Cardiac muscle cell (in vitro differentiated cells and primary cell): ENCODE measurements at regions not wholly inside any gene's neighbourhood (a gene's known extent, or its start where the extent isn't known, plus 50 kb on each side); places are given as distances from the start of the nearest gene placed in this dataset.

Source experiments
- DNase-seq, 2 donors: peaks; one replicate each; pipeline versions ENCODE4 v3.0.0 to v3.0.0-alpha.2; 2010 to 2017; ENCODE audit warnings: low read depth in 1 of 2, low spot score in 1 of 2
- H3K27ac ChIP-seq: fragments of 200-600 bp; sonication (generic); 2 replicates; pipeline ENCODE4 v1.5.1; 2016
- H3K27me3 ChIP-seq: fragments of 200-600 bp; sonication (generic); 2 replicates; pipeline ENCODE4 v1.6.0; 2016; ENCODE audit warnings: control low read depth
- H3K36me3 ChIP-seq: fragments of 200-600 bp; sonication (generic); 2 replicates; pipeline ENCODE4 v1.5.1; 2016; ENCODE audit warnings: control low read depth
- H3K4me1 ChIP-seq: fragments of 200-600 bp; sonication (generic); 2 replicates; pipeline ENCODE4 v1.8.1; 2017; ENCODE audit warnings: low read depth, mild to moderate bottlenecking, mixed run types
- H3K4me3 ChIP-seq: fragments of 200-600 bp; sonication (generic); 2 replicates; pipeline ENCODE4 v1.5.1; 2016; ENCODE audit warnings: mild to moderate bottlenecking
- H3K9me3 ChIP-seq: fragments of 200-600 bp; sonication (generic); 2 replicates; pipeline ENCODE4 v1.5.1; 2017; ENCODE audit warnings: low read depth, mild to moderate bottlenecking, control low read depth
- TF ChIP-seq, protein P1 (sequence below): IDR thresholded peaks from 2 replicates; pipeline ENCODE4 v1.5.1; 2012; ENCODE audit warnings: low read depth, mild to moderate bottlenecking, low read length

DNA sequence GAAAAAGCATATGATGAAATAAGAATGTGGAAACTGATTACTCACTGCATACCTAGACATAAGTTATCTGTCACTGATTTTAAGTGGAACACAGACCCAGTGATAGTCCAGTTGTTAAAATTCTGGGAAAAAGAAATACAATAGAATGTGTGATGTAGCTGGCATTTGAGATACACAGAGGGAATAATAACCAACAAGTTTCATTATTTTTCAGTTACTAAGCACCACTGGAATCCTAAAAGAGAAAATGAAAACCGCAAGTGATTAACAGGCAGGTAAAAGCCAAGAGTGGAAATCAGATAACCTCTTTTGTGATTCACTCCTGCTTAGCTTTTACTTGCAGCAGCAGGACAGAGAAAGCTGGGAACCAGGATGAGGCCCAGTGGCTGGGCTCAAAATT, 994.0 kb upstream of the SEMA6A start:
- TF ChIP-seq, protein P1, sequence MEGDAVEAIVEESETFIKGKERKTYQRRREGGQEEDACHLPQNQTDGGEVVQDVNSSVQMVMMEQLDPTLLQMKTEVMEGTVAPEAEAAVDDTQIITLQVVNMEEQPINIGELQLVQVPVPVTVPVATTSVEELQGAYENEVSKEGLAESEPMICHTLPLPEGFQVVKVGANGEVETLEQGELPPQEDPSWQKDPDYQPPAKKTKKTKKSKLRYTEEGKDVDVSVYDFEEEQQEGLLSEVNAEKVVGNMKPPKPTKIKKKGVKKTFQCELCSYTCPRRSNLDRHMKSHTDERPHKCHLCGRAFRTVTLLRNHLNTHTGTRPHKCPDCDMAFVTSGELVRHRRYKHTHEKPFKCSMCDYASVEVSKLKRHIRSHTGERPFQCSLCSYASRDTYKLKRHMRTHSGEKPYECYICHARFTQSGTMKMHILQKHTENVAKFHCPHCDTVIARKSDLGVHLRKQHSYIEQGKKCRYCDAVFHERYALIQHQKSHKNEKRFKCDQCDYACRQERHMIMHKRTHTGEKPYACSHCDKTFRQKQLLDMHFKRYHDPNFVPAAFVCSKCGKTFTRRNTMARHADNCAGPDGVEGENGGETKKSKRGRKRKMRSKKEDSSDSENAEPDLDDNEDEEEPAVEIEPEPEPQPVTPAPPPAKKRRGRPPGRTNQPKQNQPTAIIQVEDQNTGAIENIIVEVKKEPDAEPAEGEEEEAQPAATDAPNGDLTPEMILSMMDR: no peak
- Histone ChIP-seq H3K4me3 (no peak overlapping the region), H3K36me3 (no peaks in the 10 kb centered on the region), H3K9me3 (no peaks in the 10 kb centered on the region), H3K27ac (no peak overlapping the region), H3K4me1 (peaks cover 10% of the 10 kb centered on the region), H3K27me3 (no peaks in the 10 kb centered on the region)
- DNase-seq: no peak

DNA sequence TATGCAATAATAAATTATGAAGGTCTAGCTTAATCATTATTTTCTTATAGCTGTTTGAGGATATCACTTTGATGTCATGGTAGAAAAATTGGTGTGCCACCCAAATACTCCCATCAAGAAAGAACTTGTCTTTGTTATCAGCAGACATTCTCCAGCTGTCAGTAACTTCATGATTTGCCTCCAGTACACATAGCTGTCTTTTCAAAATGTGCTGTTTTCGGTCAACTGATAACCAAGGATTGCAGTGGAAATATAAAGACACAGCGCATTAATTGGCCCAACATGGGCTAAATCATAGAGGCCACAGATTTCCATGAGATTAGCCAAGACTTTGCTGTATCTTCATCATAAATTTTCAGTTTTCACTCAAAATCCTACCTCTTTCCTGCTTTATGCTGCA, 993.5 kb upstream of the SEMA6A start:
- H3K9me3 ChIP-seq: no peaks in the 10 kb centered on the region
- H3K27ac ChIP-seq: no peak overlapping the region
- no peaks in the 10 kb centered on the region for H3K27me3 ChIP-seq
- no peaks in the 10 kb centered on the region for H3K36me3 ChIP-seq
- TF ChIP-seq, protein P1: no peak
- peaks cover 10% of the 10 kb centered on the region for H3K4me1 ChIP-seq
- H3K4me3 ChIP-seq: no peak overlapping the region
- DNase-seq: no peak

DNA sequence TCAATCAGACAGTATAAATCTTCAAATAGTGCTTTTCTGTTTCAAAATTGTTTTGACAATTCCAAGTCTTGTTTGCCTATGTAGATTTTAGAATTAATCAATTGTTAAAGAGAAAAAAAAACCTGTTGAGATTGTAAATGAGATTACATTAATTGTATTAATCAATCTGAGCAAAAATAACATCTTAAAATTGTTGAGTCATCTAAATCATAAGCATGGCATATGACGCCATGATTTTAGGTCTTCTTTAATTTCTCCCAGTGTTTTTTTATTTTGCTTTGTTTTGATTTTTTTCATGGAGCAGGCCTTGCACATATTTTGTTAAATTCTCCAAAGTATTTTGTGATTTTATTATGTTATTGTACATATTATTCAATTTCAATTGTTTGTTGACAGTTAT, 988.0 kb upstream of the SEMA6A start:
- Histone ChIP-seq H3K9me3 (no peaks in the 10 kb centered on the region), H3K4me1 (no peaks in the 10 kb centered on the region), H3K36me3 (no peaks in the 10 kb centered on the region), H3K27ac (no peak overlapping the region), H3K4me3 (no peak overlapping the region), H3K27me3 (no peaks in the 10 kb centered on the region)
- TF ChIP-seq, protein P1: no peak
- no peak for DNase-seq

DNA sequence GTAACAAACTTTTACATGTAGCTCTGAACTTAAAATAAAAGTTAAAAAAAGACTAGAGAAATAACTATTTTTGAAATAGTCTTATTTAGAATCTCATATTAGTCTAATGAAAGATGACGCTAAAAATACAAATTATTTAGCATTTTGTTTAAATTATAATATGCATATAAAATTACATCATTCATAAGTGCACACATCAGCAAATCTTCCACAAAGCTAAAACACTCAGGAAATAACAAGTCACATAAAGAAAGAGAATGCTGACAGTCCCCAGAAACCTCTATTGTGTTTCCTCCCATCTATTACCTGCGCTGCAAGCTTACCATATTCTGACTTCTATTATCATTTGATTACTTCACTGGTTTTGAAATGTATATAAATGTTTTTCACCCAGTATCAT, 986.9 kb upstream of the SEMA6A start:
- no peak overlapping the region for H3K4me3 ChIP-seq
- no peaks in the 10 kb centered on the region for H3K4me1 ChIP-seq
- H3K27me3 ChIP-seq: no peaks in the 10 kb centered on the region
- no peaks in the 10 kb centered on the region for H3K9me3 ChIP-seq
- no peak for DNase-seq
- TF ChIP-seq, protein P1: no peak
- H3K36me3 ChIP-seq: no peaks in the 10 kb centered on the region
- no peak overlapping the region for H3K27ac ChIP-seq

DNA sequence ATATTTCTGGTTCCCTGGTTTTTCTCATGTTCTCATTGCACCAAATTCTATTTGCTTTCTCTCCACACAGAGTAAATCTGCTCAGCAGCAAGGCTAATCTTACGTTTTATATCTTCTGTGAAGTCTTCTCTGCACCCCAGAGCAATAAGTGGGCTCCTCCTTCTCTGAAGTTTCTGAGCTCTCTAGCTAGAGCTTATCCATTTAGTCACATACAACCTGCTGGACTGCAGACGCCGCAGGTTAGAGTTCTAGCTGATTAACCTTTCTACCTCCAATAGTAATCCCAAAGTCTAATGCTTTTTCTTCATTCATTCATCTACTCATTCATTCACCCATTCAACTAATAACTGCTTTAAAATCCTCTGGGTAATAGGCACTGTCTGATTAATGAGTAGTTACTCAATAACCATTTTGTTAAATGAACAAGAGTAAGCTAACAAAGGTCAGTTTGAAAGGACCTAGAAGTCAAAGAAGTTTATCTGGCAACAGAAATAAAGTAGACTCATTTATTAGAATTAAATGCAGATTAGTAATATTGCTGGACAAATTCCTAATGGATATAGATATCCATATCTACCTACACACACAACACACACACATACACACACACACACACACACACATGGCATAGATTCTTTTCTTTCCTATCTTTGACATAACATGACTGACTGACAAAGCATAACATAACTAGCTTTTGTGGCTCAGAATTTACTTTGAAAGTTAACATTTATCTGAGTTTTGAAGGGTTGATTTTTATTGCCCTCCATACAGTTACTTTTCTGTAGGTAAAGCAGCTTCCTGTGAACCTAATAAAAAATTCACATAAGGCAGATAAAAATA, 984.6 kb upstream of the SEMA6A start:
- no peak for DNase-seq
- TF ChIP-seq, protein P1: no peak
- H3K27me3 ChIP-seq: no peaks in the 10 kb centered on the region
- H3K9me3 ChIP-seq: no peaks in the 10 kb centered on the region
- no peak overlapping the region for H3K27ac ChIP-seq
- no peaks in the 10 kb centered on the region for H3K36me3 ChIP-seq
- H3K4me3 ChIP-seq: no peak overlapping the region
- H3K4me1 ChIP-seq: no peaks in the 10 kb centered on the region
